Spleen (tissue), 11 donors: ENCODE measurements at regions not wholly inside any gene's neighbourhood (a gene's known extent, or its start where the extent isn't known, plus 50 kb on each side); places are given as distances from the start of the nearest gene placed in this dataset.

Source experiments
- DNase-seq: peaks from one replicate; pipeline ENCODE4 v3.0.0-alpha.2; 2020
- H3K27ac ChIP-seq, 8 donors: fragments of 200-600 bp; sonication (generic) in 7 of 8; 1 replicate in 4 of 8; 2 replicates in 4 of 8; pipeline versions ENCODE4 v1.5.0 to v1.8.0; 2016 to 2021; ENCODE audit warnings: inconsistent platforms in 4 of 8, mild to moderate bottlenecking in 4 of 8, moderate library complexity in 1 of 8
- H3K27me3 ChIP-seq, 7 donors: fragments of 200-600 bp; sonication (generic) in 6 of 7; replicated peaks in 1 of 7; 1 replicate in 4 of 7; 2 replicates in 3 of 7; pipeline versions ENCODE4 v1.5.0 to v1.8.0; 2016 to 2021; ENCODE audit warnings: inconsistent platforms in 3 of 7, mild to moderate bottlenecking in 1 of 7
- H3K36me3 ChIP-seq, 6 donors: fragments of 200-600 bp; sonication (generic) in 5 of 6; 1 replicate in 4 of 6; 2 replicates in 2 of 6; pipeline versions ENCODE4 v1.5.0 to v1.8.0; 2016 to 2021; ENCODE audit warnings: inconsistent platforms in 2 of 6
- H3K4me1 ChIP-seq, 6 donors: fragments of 200-600 bp; sonication (generic) in 5 of 6; 1 replicate in 3 of 6; 2 replicates in 3 of 6; pipeline versions ENCODE4 v1.5.0 to v1.8.0; 2016 to 2021; ENCODE audit warnings: inconsistent platforms in 3 of 6
- H3K4me3 ChIP-seq, 8 donors: fragments of 200-600 bp; sonication (generic) in 7 of 8; 1 replicate in 4 of 8; 2 replicates in 4 of 8; pipeline versions ENCODE4 v1.5.0 to v1.8.0; 2016 to 2021; ENCODE audit warnings: inconsistent platforms in 4 of 8, mild to moderate bottlenecking in 4 of 8, moderate library complexity in 2 of 8
- H3K9me3 ChIP-seq, 8 donors: fragments of 200-600 bp; sonication (generic) in 7 of 8; 1 replicate in 4 of 8; 2 replicates in 4 of 8; pipeline versions ENCODE4 v1.5.0 to v1.8.0; 2016 to 2021; ENCODE audit warnings: inconsistent platforms in 4 of 8
- POLR2A ChIP-seq, 3 donors: fragments of 450-650 bp; IDR thresholded peaks; one replicate each; pipeline ENCODE4 v1.5.1; 2017; ENCODE audit warnings: antibody characterized with exemption in 3 of 3, mild to moderate bottlenecking in 1 of 3
- POLR2AphosphoS5 ChIP-seq, 3 donors: sonication (generic); formaldehyde crosslinking; IDR thresholded peaks; one replicate each; pipeline ENCODE4 v1.5.1; 2017; ENCODE audit warnings: antibody characterized with exemption in 3 of 3
- WGBS, 5 donors: extraction: QIAGEN DNeasy Blood & Tissue Kit in 3 of 5; methylation state at CpG; one replicate each; pipeline versions ENCODE4 v1.1.5 to v1.1.7; 2013 to 2018; 5-methylcytosine and 5-hydroxymethylcytosine counted together
- intact Hi-C: fragments of 100-400 bp; cut with DNase I; formaldehyde crosslinking; loops from one replicate; pipeline ENCODE4 v1.15.0; 2023; ENCODE audit warnings: low total_unique reads
- TF ChIP-seq, protein P1 (sequence below), 11 experiments: fragments of 200-600 bp in 7 of 11; fragments of 450-650 bp in 4 of 11; sonication (generic) in 4 of 11; IDR thresholded peaks in 8 of 11; conservative IDR thresholded peaks in 3 of 11; 1 replicate in 7 of 11; 2 replicates in 4 of 11; pipeline versions ENCODE4 v1.4.0 to v1.8.0; 2016 to 2021; ENCODE audit warnings: antibody characterized with exemption in 11 of 11, inconsistent platforms in 4 of 11, mild to moderate bottlenecking in 1 of 11
- donor health status: healthy with polysubstance abuse.
- donor health status: DM: no; HTN: no; CAD: no; lungs with moderate emphysema.
- donor health status: DM: no; HTN: no; CAD: no.
- donor health status: Bipolar disorder and iron deficiency.
- donor health status: healthy.
- donor health status: DM: no; HTN: no; CAD: no.
- donor health status: DM: yes; HTN: yes; CAD: no.

DNA sequence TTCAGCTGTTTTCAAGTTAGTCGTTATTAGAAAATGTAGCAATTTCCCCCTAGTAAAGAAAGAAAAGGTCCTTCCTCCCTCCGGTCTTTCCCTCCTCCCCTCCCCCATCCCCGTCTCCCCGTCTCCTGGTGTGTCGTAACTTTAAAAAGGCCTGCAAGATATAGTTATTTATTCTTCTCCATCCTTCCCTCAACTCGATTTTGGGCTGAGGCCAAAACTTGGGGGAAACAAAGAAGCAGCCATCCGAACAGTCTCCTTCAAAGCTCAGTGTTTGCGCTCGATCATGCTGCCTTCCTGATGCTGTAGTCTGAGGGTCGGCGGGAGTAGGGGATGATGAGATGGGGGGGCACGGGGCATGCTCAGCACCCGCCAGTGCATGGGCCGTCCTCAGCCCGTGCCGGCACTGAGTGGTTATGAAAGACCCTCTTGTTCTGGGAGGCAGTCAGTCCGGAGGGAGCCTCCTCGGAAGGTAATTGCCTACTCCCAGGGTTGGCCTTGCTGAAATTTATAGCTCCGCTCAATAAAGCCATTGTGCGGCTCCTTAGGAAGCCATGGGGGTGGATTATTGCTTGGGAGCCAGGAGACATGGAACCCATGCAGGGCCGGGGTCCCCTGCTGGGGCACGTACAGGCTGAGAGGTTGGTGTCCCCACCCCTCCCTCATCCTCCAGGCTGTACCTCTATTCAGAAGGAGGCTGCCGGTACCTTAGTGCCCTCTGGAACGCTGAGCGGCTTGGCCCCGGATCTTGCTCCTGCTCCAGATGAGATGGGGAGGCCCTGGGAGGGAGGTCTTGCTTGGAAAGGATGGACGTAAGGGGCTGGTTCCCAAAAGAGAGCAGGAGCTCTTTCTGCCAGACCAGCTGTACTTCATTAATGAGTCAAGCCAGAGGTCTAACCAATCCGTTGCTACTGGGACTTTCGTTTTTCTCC is 212.7 kb upstream of the CADM1 start:
- no peaks in the 10 kb centered on the region for H3K9me3 ChIP-seq
- H3K4me3 ChIP-seq: no peak overlapping the region
- no peaks in the 10 kb centered on the region for H3K27me3 ChIP-seq
- no peak for DNase-seq
- 56 to 67% (median 62%) methylated on average over 24 to 29 of the region's 29 CpGs for WGBS, 5 donors
- intact Hi-C loops: no loop called here
- peaks cover 0 to 13% (median 4%) of the 10 kb centered on the region in 6 donors for H3K4me1 ChIP-seq
- TF ChIP-seq POLR2A (IDR thresholded peaks at IDR 0.05) (no peak), POLR2AphosphoS5 (IDR thresholded peaks at IDR 0.05) (no peak)
- TF ChIP-seq, protein P1, sequence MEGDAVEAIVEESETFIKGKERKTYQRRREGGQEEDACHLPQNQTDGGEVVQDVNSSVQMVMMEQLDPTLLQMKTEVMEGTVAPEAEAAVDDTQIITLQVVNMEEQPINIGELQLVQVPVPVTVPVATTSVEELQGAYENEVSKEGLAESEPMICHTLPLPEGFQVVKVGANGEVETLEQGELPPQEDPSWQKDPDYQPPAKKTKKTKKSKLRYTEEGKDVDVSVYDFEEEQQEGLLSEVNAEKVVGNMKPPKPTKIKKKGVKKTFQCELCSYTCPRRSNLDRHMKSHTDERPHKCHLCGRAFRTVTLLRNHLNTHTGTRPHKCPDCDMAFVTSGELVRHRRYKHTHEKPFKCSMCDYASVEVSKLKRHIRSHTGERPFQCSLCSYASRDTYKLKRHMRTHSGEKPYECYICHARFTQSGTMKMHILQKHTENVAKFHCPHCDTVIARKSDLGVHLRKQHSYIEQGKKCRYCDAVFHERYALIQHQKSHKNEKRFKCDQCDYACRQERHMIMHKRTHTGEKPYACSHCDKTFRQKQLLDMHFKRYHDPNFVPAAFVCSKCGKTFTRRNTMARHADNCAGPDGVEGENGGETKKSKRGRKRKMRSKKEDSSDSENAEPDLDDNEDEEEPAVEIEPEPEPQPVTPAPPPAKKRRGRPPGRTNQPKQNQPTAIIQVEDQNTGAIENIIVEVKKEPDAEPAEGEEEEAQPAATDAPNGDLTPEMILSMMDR (IDR thresholded peaks at IDR 0.05 in 8 of 11, conservative IDR thresholded peaks at IDR 0.05 in 3 of 11): no peak
- H3K36me3 ChIP-seq: no peaks in the 10 kb centered on the region
- no peak overlapping the region for H3K27ac ChIP-seq

DNA sequence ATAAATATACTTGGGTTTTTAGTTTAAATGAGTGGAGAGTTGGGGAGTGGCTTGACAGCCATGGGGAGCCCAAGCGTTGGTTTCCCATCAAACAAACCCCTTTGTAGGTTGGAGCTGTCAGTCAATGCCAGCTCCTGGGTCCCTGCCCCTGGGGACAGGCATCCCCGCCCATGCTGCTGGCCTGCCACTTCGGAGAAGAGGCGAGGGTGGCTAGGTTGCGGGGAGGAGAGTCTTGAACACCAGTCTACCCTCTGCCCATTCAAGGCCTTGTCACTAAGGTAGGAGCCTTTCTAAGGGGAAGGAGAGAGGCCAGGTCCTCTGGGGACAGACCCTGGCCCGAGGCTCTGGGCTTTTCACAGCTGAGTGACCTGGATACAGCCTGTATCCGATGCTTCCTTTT is 211.9 kb upstream of the CADM1 start:
- Histone ChIP-seq H3K36me3 (no peaks in the 10 kb centered on the region), H3K27me3 (peaks cover 0 to 3% (median 0%) of the 10 kb centered on the region in 7 donors), H3K9me3 (no peaks in the 10 kb centered on the region), H3K27ac (no peak overlapping the region), H3K4me1 (peaks cover 0 to 13% (median 4%) of the 10 kb centered on the region in 6 donors), H3K4me3 (no peak overlapping the region)
- no peak for DNase-seq
- TF ChIP-seq POLR2A (IDR thresholded peaks at IDR 0.05): no peak
- TF ChIP-seq, protein P1 (IDR thresholded peaks at IDR 0.05 in 8 of 11, conservative IDR thresholded peaks at IDR 0.05 in 3 of 11): no peak
- no peak for TF ChIP-seq POLR2AphosphoS5 (IDR thresholded peaks at IDR 0.05)
- 76 to 87% (median 79%) methylated on average over 7 of the region's 7 CpGs for WGBS, 5 donors
- intact Hi-C loops: no loop called here

DNA sequence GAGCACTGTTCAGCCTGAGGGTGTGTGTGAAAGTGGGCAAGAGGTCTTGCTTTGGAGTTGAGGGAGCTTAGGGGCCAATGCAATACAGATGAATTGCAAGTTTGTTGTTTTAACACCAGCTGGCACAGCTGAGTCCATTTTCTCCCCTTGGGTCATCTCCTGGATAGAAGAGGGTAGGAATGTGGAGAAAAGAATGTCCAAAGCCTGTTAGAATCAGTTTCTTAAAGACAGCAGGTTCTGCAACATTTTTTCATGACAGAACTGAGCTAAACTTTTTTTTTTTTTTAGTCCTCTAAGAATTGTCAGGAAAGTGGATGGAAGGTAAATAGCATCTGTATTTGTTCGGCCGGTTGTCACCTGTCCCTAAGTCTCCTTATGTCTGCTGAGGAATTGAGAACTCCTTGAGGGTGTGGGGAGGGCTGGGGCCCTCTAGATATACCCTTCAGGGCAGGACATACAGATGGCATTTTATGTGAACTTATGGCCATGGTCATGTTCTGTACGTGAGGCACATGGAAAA is 211.1 kb upstream of the CADM1 start:
- no peaks in the 10 kb centered on the region for H3K9me3 ChIP-seq
- 87 to 96% (median 95%) methylated on average over 3 of the region's 3 CpGs for WGBS, 5 donors
- intact Hi-C loops: no loop called here
- H3K27me3 ChIP-seq: peaks cover 0 to 8% (median 0%) of the 10 kb centered on the region in 7 donors
- no peak overlapping the region for H3K4me3 ChIP-seq
- no peak for TF ChIP-seq POLR2A (IDR thresholded peaks at IDR 0.05)
- no peak for TF ChIP-seq POLR2AphosphoS5 (IDR thresholded peaks at IDR 0.05)
- TF ChIP-seq, protein P1 (IDR thresholded peaks at IDR 0.05 in 8 of 11, conservative IDR thresholded peaks at IDR 0.05 in 3 of 11): no peak
- no peak overlapping the region for H3K27ac ChIP-seq
- DNase-seq: no peak
- H3K36me3 ChIP-seq: no peaks in the 10 kb centered on the region
- H3K4me1 ChIP-seq: peaks cover 0 to 13% (median 4%) of the 10 kb centered on the region in 6 donors

DNA sequence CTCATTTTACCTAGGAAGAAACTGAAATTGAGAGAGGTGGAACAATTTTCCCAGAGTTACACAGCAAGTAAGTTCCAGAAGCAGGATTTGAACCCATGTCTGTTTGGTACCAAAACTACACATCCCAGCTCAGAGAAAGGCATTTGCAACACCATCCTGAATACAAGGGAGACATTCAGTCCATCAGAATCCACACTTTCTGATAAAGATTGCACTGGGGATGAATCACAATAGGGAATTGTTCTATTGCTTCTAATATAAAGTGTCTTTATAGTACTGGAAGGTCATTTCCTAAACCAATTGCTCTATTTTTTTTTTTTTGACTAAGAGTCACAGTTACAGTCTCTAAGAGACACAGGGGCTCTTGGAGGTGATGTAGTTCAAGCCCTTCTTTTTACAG is 208.1 kb upstream of the CADM1 start:
- TF ChIP-seq POLR2AphosphoS5 (IDR thresholded peaks at IDR 0.05) (no peak), POLR2A (IDR thresholded peaks at IDR 0.05) (no peak)
- TF ChIP-seq, protein P1 (IDR thresholded peaks at IDR 0.05 in 8 of 11, conservative IDR thresholded peaks at IDR 0.05 in 3 of 11): no peak
- H3K27ac ChIP-seq: no peak overlapping the region
- intact Hi-C loops: no loop called here

More for the DNA sequence above, 208.1 kb upstream of the CADM1 start:
- Histone ChIP-seq H3K27me3 (peaks cover 0 to 8% (median 0%) of the 10 kb centered on the region in 7 donors), H3K4me3 (no peak overlapping the region), H3K9me3 (no peaks in the 10 kb centered on the region), H3K36me3 (no peaks in the 10 kb centered on the region), H3K4me1 (peaks cover 0 to 40% (median 11%) of the 10 kb centered on the region in 6 donors)
- no peak for DNase-seq
